ENCODE measurements at regions not wholly inside any gene's neighbourhood (a gene's known extent, or its start where the extent isn't known, plus 50 kb on each side); places are given as distances from the start of the nearest gene placed in this dataset.

DNA sequence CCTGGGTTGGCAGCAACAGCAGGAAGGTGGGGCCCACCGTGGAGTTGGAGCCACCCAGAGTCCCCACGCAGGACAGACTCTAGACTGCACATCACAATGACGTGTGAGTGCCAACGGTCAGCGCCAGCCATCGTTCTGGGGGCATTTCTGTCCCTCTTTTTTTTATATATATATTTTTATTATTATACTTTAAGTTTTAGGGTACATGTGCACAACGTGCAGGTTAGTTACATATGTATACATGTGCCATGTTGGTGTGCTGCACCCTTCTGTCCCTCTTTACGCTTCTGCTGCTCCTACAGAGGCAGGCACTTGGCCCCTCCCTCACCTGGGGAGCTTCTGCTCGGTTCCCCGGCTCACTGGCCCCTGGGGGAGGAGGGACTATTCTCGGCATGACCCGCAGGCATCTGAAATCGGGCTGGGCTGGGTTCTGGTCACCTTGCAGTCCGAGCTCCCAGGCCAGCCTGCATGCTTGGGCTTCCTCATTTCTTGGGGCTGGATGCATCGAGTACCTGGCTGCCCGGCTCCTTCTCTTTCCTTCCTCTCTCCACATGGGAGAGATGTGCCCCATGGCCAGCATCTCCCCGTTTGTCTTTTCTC lies 787.4 kb downstream of the TBC1D22A start:
- H3K27ac ChIP-seq: no peak overlapping the region
- peaks cover 0 to 5% (median 0%) of the 10 kb centered on the region in 12 donors for H3K9me3 ChIP-seq
- intact Hi-C loops (cut with DNase I): no loop called here
- H3K36me3 ChIP-seq: no peaks in the 10 kb centered on the region
- ATAC-seq (no peak), DNase-seq (no peak)
- peaks cover 0 to 24% (median 0%) of the 10 kb centered on the region in 9 donors for H3K27me3 ChIP-seq
- H3K4me3 ChIP-seq: no peak overlapping the region
- TF ChIP-seq, protein P1, sequence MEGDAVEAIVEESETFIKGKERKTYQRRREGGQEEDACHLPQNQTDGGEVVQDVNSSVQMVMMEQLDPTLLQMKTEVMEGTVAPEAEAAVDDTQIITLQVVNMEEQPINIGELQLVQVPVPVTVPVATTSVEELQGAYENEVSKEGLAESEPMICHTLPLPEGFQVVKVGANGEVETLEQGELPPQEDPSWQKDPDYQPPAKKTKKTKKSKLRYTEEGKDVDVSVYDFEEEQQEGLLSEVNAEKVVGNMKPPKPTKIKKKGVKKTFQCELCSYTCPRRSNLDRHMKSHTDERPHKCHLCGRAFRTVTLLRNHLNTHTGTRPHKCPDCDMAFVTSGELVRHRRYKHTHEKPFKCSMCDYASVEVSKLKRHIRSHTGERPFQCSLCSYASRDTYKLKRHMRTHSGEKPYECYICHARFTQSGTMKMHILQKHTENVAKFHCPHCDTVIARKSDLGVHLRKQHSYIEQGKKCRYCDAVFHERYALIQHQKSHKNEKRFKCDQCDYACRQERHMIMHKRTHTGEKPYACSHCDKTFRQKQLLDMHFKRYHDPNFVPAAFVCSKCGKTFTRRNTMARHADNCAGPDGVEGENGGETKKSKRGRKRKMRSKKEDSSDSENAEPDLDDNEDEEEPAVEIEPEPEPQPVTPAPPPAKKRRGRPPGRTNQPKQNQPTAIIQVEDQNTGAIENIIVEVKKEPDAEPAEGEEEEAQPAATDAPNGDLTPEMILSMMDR (IDR thresholded peaks at IDR 0.05): no peak
- TF ChIP-seq POLR2A (IDR thresholded peaks at IDR 0.05): no peak
- WGBS, 4 donors: 75 to 78% (median 78%) methylated on average over 17 of the region's 17 CpGs
- no peaks in the 10 kb centered on the region for H3K4me1 ChIP-seq

- intact Hi-C loops (cut with DNase I): no loop called here
- Histone ChIP-seq H3K4me1 (no peaks in the 10 kb centered on the region), H3K4me3 (no peak overlapping the region), H3K9me3 (peaks cover 0 to 5% (median 0%) of the 10 kb centered on the region in 12 donors), H3K27ac (no peak overlapping the region), H3K36me3 (no peaks in the 10 kb centered on the region), H3K27me3 (peaks cover 0 to 24% (median 0%) of the 10 kb centered on the region in 9 donors)
- DNase-seq (no peak), ATAC-seq (no peak)
- WGBS, 4 donors: 66 to 81% (median 79%) methylated on average over 7 to 12 of the region's 12 CpGs
- TF ChIP-seq, protein P1 (IDR thresholded peaks at IDR 0.05): no peak
- no peak for TF ChIP-seq POLR2A (IDR thresholded peaks at IDR 0.05)
Observed at GRCh38 chr22:47548953-47549740, 786.7 kb downstream of the TBC1D22A start.

GRCh38 chr22:47547881-47548650 lies 785.6 kb downstream of the TBC1D22A start:
- H3K9me3 ChIP-seq: peaks cover 0 to 5% (median 0%) of the 10 kb centered on the region in 12 donors
- no peaks in the 10 kb centered on the region for H3K4me1 ChIP-seq
- H3K4me3 ChIP-seq: no peak overlapping the region
- no peak overlapping the region for H3K27ac ChIP-seq
- WGBS, 4 donors: 74 to 87% (median 75%) methylated on average over 20 of the region's 20 CpGs
- no peak for DNase-seq
- H3K36me3 ChIP-seq: no peaks in the 10 kb centered on the region
- TF ChIP-seq, protein P1 (IDR thresholded peaks at IDR 0.05): no peak
- TF ChIP-seq POLR2A (IDR thresholded peaks at IDR 0.05): no peak
- peaks cover 0 to 23% (median 0%) of the 10 kb centered on the region in 9 donors for H3K27me3 ChIP-seq
- ATAC-seq: no peak
- intact Hi-C loops (cut with DNase I): no loop called here

DNA sequence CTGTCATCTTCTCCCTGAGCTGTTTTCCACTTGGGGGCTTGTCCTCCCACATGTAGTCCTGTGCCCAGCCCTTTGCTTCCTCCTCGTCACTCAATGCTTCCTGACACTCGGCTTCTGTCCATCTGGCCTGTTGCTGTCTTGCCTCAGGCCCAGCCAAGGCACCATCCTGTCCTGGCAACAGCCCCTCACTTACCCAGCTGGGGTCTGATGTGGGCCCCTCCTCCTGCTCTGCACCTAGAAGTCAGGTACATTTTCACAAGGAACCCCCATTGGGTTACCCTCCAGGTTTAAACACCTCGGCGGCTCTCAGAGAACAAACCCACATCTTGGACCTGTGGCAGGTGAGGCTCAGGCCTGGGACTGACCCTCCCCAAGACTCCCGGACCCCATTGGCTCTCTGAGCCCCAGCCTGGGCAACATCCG lies 784.8 kb downstream of the TBC1D22A start:
- intact Hi-C loops (cut with DNase I): no loop called here
- WGBS, 4 donors: 66 to 71% (median 69%) methylated on average over 6 of the region's 6 CpGs
- no peak for TF ChIP-seq POLR2A (IDR thresholded peaks at IDR 0.05)
- TF ChIP-seq, protein P1 (IDR thresholded peaks at IDR 0.05): no peak

More for the DNA sequence above, 784.8 kb downstream of the TBC1D22A start:
- H3K27me3 ChIP-seq: peaks cover 0 to 15% (median 0%) of the 10 kb centered on the region in 9 donors
- DNase-seq: no peak
- H3K4me1 ChIP-seq: no peaks in the 10 kb centered on the region
- no peak for ATAC-seq
- H3K36me3 ChIP-seq: no peaks in the 10 kb centered on the region
- peaks cover 0 to 5% (median 0%) of the 10 kb centered on the region in 12 donors for H3K9me3 ChIP-seq
- no peak overlapping the region for H3K4me3 ChIP-seq
- no peak overlapping the region for H3K27ac ChIP-seq

Measured in heart left ventricle (tissue), 16 donors.